HCT116 (cell line): ENCODE measurements at regions not wholly inside any gene's neighbourhood (a gene's known extent, or its start where the extent isn't known, plus 50 kb on each side); places are given as distances from the start of the nearest gene placed in this dataset.

Experiments used
- ATF3 ChIP-seq: IDR thresholded peaks from 2 replicates; pipeline ENCODE4 v1.6.1; 2012
- CEBPB ChIP-seq: IDR thresholded peaks from 2 replicates; pipeline ENCODE4 v1.6.1; 2012; ENCODE audit warnings: low read depth
- CTCF ChIP-seq, 3 experiments: fragments of 200-600 bp in 1 of 3; sonication (generic) in 1 of 3; IDR thresholded peaks in 2 of 3; conservative IDR thresholded peaks in 1 of 3; 2 replicates each; pipeline ENCODE4 v1.5.1; 2012 to 2017; ENCODE audit warnings: low read depth in 2 of 3, low read length in 2 of 3, antibody characterized with exemption in 1 of 3, borderline replicate concordance in 1 of 3, control low read depth in 1 of 3, mild to moderate bottlenecking in 1 of 3, mixed read lengths in 1 of 3, mixed run types in 1 of 3, moderate library complexity in 1 of 3; ENCODE audit not compliant: insufficient read depth in 1 of 3
- EGR1 ChIP-seq: IDR thresholded peaks from 2 replicates; pipeline ENCODE4 v1.6.1; 2012; ENCODE audit warnings: low read depth
- EZH2 ChIP-seq: fragments of 200-600 bp; sonication (generic); IDR thresholded peaks from 2 replicates; pipeline ENCODE4 v1.6.1; 2017; ENCODE audit warnings: antibody characterized with exemption, mixed run types
- EZH2phosphoT487 ChIP-seq: fragments of 200-600 bp; IDR thresholded peaks from 2 replicates; pipeline ENCODE4 v1.6.1; 2018; ENCODE audit warnings: antibody characterized with exemption, borderline replicate concordance
- MAX ChIP-seq: IDR thresholded peaks from 2 replicates; pipeline ENCODE4 v1.6.1; 2012
- POLR2A ChIP-seq: IDR thresholded peaks from 2 replicates; pipeline ENCODE4 v1.7.0; 2011; ENCODE audit warnings: borderline replicate concordance; ENCODE audit not compliant: insufficient read depth, insufficient read length; ENCODE audit errors: extremely low read depth
- POLR2AphosphoS5 ChIP-seq: IDR thresholded peaks from 2 replicates; pipeline ENCODE4 v1.6.1; 2011; ENCODE audit warnings: mild to moderate bottlenecking, low read depth, low read length, moderate library complexity
- RAD21 ChIP-seq: IDR thresholded peaks from 2 replicates; pipeline ENCODE4 v1.6.1; 2012; ENCODE audit warnings: low read depth, mild to moderate bottlenecking
- SP1 ChIP-seq: IDR thresholded peaks from 2 replicates; pipeline ENCODE4 v1.6.1; 2012; ENCODE audit warnings: low read depth
- TCF7L2 ChIP-seq: IDR thresholded peaks from 2 replicates; pipeline ENCODE4 v1.7.0; 2011; ENCODE audit warnings: borderline replicate concordance, inconsistent platforms; ENCODE audit not compliant: insufficient read depth, insufficient read length; ENCODE audit errors: extremely low read depth
- ZBTB33 ChIP-seq: IDR thresholded peaks from 2 replicates; pipeline ENCODE4 v1.6.1; 2011; ENCODE audit warnings: mild to moderate bottlenecking, low read length, moderate library complexity; ENCODE audit not compliant: insufficient replicate concordance; ENCODE audit errors: extremely low read depth
- ZFX ChIP-seq: fragments of 450-650 bp; IDR thresholded peaks from 2 replicates; pipeline ENCODE4 v1.6.1; 2017

- TF ChIP-seq POLR2AphosphoS5 (no peak), SP1 (no peak), CTCF (IDR thresholded peaks at IDR 0.05 in 2 of 3, conservative IDR thresholded peaks at IDR 0.05 in 1 of 3; ENCODE audit: borderline replicate concordance in 1 of 3, insufficient read depth in 1 of 3, low read depth in 2 of 3, low read length in 2 of 3) (no peak), EZH2 (no peak), MAX (no peak), POLR2A (no peak), EGR1 (no peak), ATF3 (no peak), RAD21 (no peak), EZH2phosphoT487 (no peak), ZBTB33 (no peak), TCF7L2 (no peak), CEBPB (no peak), ZFX (no peak)
Measured at GRCh38 chr5:125037020-125037419, 290.6 kb upstream of the ZNF608 start.
